WI38 (cell line): ENCODE measurements at regions not wholly inside any gene's neighbourhood (a gene's known extent, or its start where the extent isn't known, plus 50 kb on each side); places are given as distances from the start of the nearest gene placed in this dataset.

Source experiments
- H3K4me3 ChIP-seq: 2 replicates; pipeline ENCODE4 v1.5.1; 2011; ENCODE audit warnings: low read depth, mild to moderate bottlenecking, control low read depth, low read length
- TF ChIP-seq, protein P1 (sequence below): IDR thresholded peaks from 2 replicates; pipeline ENCODE4 v1.5.1; 2012; ENCODE audit warnings: low read depth, mild to moderate bottlenecking, control low read depth, low read length

DNA sequence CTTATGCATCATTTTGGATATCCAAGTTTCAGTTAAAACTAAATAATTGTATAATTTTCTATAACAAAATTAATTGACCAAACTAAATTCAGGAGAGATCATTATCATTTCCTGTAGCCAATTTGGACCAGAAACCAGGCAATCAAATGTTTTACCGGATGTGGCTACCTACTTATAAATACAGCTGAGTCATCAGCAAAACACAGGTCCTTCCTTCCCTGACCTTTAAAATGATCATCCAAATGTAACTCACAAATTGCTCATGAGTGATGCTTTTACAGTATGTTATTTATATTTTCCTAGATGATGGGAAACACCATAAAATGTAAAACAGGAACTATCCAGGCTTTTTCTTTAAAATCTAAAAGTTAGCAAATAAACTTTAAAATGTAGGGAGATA, 133.7 kb downstream of the CBLN2 start:
- no peak overlapping the region for H3K4me3 ChIP-seq
- TF ChIP-seq, protein P1, sequence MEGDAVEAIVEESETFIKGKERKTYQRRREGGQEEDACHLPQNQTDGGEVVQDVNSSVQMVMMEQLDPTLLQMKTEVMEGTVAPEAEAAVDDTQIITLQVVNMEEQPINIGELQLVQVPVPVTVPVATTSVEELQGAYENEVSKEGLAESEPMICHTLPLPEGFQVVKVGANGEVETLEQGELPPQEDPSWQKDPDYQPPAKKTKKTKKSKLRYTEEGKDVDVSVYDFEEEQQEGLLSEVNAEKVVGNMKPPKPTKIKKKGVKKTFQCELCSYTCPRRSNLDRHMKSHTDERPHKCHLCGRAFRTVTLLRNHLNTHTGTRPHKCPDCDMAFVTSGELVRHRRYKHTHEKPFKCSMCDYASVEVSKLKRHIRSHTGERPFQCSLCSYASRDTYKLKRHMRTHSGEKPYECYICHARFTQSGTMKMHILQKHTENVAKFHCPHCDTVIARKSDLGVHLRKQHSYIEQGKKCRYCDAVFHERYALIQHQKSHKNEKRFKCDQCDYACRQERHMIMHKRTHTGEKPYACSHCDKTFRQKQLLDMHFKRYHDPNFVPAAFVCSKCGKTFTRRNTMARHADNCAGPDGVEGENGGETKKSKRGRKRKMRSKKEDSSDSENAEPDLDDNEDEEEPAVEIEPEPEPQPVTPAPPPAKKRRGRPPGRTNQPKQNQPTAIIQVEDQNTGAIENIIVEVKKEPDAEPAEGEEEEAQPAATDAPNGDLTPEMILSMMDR, result no peak

DNA sequence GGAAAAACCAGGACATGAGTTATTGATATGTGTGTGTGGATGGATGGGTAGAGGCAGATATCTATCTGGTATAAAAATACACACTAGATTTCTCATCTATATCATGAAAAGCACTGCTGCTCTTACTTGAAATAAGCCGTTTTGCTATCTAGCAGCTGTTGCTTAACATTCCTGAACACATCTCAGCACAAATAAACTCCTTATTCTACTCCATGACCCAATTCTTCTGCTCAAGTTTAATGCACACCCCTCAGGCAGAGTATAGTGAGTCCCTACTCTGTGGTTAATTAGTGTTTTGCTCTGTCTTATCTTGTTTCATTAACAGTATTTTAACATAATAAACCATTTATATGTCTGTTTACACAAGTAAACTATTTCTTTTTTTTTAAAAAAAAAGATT, 134.2 kb downstream of the CBLN2 start:
- TF ChIP-seq, protein P1, result no peak
- H3K4me3 ChIP-seq, result no peak overlapping the region

DNA sequence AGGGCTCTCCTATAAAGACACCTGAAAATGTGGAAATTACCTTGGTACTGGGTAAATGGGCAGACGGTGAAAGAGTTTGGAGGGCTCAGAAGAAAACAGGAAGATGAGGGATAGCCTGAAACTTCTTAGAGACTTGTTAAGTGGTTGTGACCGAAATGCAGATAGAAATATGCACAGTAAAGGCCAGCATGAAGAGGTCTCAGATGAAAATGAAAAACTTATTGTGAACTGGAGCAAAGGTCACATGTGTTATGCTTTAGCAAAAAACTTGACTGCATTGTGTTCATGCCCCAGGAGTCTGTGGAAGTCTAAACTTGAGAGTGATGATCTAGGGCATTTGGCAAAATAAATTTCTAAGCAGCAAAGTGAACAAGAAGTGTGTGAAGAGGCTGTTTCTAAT, 137.1 kb downstream of the CBLN2 start:
- no peak overlapping the region for H3K4me3 ChIP-seq
- TF ChIP-seq, protein P1, result no peak

DNA sequence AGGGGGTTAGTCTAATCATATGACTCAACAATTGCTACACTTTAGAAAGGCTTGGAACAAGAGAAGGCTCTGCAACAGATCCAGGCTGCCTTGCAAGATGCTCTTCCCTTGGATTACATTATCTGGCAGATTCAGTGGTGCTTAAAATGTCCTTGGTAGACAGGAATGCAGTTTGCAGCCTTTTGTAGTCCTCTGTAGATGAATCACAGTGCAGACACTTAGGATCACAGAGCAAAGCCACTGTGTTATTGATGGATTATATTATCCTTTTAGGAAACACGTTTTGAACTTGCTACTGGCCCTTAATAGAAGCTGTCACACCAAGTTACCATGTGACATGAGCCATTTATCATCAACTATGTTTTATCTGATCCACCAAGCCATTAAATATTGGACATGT, 152.2 kb downstream of the CBLN2 start:
- TF ChIP-seq, protein P1, result no peak
- no peak overlapping the region for H3K4me3 ChIP-seq

DNA sequence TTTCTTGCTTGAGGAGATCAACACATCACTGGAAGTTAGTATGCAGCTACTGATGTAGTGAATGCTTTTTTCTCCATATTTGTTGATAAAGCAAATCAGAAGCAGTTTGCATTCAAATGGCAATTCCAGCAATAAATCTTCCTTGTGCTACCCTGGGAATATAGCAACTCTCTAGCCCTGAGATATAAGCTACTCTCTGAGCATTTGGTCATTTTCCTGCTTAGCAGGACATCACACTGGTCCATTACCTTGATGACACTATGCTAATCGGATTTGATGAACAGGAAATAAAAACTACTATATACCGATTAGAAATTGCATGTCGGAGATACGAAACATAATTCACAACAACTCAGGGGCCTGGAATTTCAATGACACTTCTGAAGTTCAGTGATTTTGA, 152.7 kb downstream of the CBLN2 start:
- TF ChIP-seq, protein P1, result no peak
- H3K4me3 ChIP-seq, result no peak overlapping the region

DNA sequence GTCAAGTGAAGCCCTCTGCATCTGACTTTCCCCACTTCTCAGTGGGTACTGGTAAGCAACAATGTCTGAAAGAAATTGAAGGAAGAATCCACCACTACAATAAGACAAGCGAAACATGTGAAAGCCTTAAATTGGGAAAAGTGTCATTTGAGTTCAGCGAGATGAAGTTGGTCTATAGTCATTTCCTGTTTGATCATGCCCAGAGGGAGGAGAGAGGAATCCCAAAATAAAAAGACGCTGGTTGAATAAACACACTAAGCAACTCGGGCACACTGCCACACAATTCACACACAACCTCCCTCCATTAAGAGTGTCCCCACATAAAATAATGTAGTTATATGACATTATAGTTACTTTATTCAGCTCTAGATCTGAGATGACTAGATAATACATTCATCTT, 166.1 kb downstream of the CBLN2 start:
- TF ChIP-seq, protein P1, result no peak
- no peak overlapping the region for H3K4me3 ChIP-seq

DNA sequence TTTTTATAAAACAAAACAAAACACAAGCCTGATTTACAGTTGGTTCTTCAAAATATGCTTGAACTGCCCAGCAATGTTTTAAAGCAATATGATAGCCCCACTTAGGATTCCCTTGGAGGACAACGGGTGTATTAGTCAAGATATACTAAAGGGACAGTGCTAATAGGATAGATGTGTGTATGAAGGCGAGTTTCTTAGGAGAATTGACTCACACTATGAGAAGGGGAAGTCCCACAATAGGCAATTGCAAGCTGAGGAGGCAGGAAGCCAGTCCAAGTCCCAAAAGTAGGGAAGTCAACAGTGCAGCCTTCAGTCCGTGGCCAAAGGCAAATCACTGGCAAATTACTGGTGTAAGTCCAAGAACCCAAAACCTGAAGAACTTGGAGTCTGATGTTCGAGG, 167.9 kb downstream of the CBLN2 start:
- H3K4me3 ChIP-seq, result no peak overlapping the region
- TF ChIP-seq, protein P1, result no peak
